ENCODE measurements at regions not wholly inside any gene's neighbourhood (a gene's known extent, or its start where the extent isn't known, plus 50 kb on each side); places are given as distances from the start of the nearest gene placed in this dataset.

GRCh38 chr14:25132732-25133422 lies 82.9 kb upstream of the STXBP6 start:
- peak; percentile 67 to 74 for DNase-seq
- Histone ChIP-seq H3K4me1 (peaks cover 22% of the 10 kb centered on the region in 2 donors), H3K27ac (no peak overlapping the region), H3K27me3 (no peaks in the 10 kb centered on the region), H3K9me3 (no peaks in the 10 kb centered on the region), H3K4me3 (replicated peaks in 1 of 3) (no peak overlapping the region), H3K36me3 (no peaks in the 10 kb centered on the region)
- 19 to 23% methylated on average over 17 to 20 of the region's 20 CpGs for WGBS, 2 donors
- intact Hi-C loops (cut with DNase I), result loop anchor here (5.0 to 10.0 kb wide), 2 partner anchors 88 to 326 kb away; no protein-coding TSS in a partner anchor
- peak; percentile 70 to 93 (median 83) for TF ChIP-seq CTCF (IDR thresholded peaks at IDR 0.05)
- TF ChIP-seq POLR2A (IDR thresholded peaks at IDR 0.05), result no peak

GRCh38 chr14:25132094-25132493 lies 82.1 kb upstream of the STXBP6 start:
- H3K4me1 ChIP-seq, result peaks cover 19% of the 10 kb centered on the region in 2 donors
- H3K27me3 ChIP-seq, result no peaks in the 10 kb centered on the region
- 82 to 85% methylated on average over 2 of the region's 2 CpGs for WGBS, 2 donors
- no peak overlapping the region for H3K4me3 ChIP-seq (replicated peaks in 1 of 3)
- H3K9me3 ChIP-seq, result no peaks in the 10 kb centered on the region
- H3K27ac ChIP-seq, result no peak overlapping the region
- intact Hi-C loops (cut with DNase I), result loop anchor here (5.0 to 10.0 kb wide), 2 partner anchors 87 to 325 kb away; no protein-coding TSS in a partner anchor
- H3K36me3 ChIP-seq, result no peaks in the 10 kb centered on the region
- DNase-seq, result no peak
- TF ChIP-seq CTCF (IDR thresholded peaks at IDR 0.05), result no peak
- TF ChIP-seq POLR2A (IDR thresholded peaks at IDR 0.05), result no peak

DNA sequence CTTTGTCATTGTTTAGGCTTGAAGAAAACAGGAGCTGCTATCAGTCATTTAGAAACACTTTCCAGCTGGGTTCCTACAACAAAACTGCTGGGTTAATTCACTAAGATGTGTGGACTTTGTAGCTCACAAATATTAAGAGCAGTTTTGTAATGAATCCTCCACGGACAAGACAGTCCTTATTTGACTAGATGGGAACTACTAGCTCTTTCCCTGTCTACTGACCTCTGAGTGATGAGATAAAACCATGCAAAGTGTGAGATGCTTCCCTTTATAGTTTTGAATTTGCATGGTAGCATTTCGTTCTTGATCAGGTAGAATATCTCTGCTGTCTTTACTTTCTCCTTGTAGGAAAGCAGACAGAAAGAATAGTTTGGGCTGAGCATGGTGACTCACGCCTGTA lies 72.9 kb upstream of the STXBP6 start:
- intact Hi-C loops (cut with DNase I), result no loop called here
- Histone ChIP-seq H3K27me3 (no peaks in the 10 kb centered on the region), H3K27ac (no peak overlapping the region), H3K4me1 (peaks cover 5 to 6% of the 10 kb centered on the region in 2 donors), H3K9me3 (no peaks in the 10 kb centered on the region), H3K4me3 (replicated peaks in 1 of 3) (no peak overlapping the region), H3K36me3 (no peaks in the 10 kb centered on the region)
- 87 to 91% methylated on average over 3 of the region's 3 CpGs for WGBS, 2 donors
- DNase-seq, result no peak
- TF ChIP-seq CTCF (IDR thresholded peaks at IDR 0.05) (no peak), POLR2A (IDR thresholded peaks at IDR 0.05) (no peak)

GRCh38 chr14:25122211-25122610 lies 72.3 kb upstream of the STXBP6 start:
- intact Hi-C loops (cut with DNase I), result no loop called here
- peaks cover 5 to 6% of the 10 kb centered on the region in 2 donors for H3K4me1 ChIP-seq
- WGBS, 2 donors, result 92 to 93% methylated on average over 5 of the region's 5 CpGs
- no peaks in the 10 kb centered on the region for H3K27me3 ChIP-seq
- no peak for TF ChIP-seq CTCF (IDR thresholded peaks at IDR 0.05)
- no peak for TF ChIP-seq POLR2A (IDR thresholded peaks at IDR 0.05)
- H3K9me3 ChIP-seq, result no peaks in the 10 kb centered on the region
- no peak overlapping the region for H3K4me3 ChIP-seq (replicated peaks in 1 of 3)
- no peaks in the 10 kb centered on the region for H3K36me3 ChIP-seq
- no peak overlapping the region for H3K27ac ChIP-seq
- DNase-seq, result no peak

- Histone ChIP-seq H3K4me3 (replicated peaks in 1 of 3) (no peak overlapping the region), H3K4me1 (peaks cover 6 to 11% of the 10 kb centered on the region in 2 donors), H3K9me3 (no peaks in the 10 kb centered on the region), H3K27me3 (no peaks in the 10 kb centered on the region), H3K36me3 (no peaks in the 10 kb centered on the region), H3K27ac (no peak overlapping the region)
- intact Hi-C loops (cut with DNase I), result no loop called here
- 82 to 89% methylated on average over 3 of the region's 3 CpGs for WGBS, 2 donors
- no peak for TF ChIP-seq CTCF (IDR thresholded peaks at IDR 0.05)
- TF ChIP-seq POLR2A (IDR thresholded peaks at IDR 0.05), result no peak
- DNase-seq, result no peak
Observed at GRCh38 chr14:25121337-25122129, 71.6 kb upstream of the STXBP6 start.

Measured in thyroid gland (tissue), 4 donors.